DMS53 (cell line): ENCODE measurements at regions not wholly inside any gene's neighbourhood (a gene's known extent, or its start where the extent isn't known, plus 50 kb on each side); places are given as distances from the start of the nearest gene placed in this dataset.

Source experiments
- DNase-seq: peaks from one replicate; lab custom pipeline; 2025; lab: John Stamatoyannopoulos, UW

DNA sequence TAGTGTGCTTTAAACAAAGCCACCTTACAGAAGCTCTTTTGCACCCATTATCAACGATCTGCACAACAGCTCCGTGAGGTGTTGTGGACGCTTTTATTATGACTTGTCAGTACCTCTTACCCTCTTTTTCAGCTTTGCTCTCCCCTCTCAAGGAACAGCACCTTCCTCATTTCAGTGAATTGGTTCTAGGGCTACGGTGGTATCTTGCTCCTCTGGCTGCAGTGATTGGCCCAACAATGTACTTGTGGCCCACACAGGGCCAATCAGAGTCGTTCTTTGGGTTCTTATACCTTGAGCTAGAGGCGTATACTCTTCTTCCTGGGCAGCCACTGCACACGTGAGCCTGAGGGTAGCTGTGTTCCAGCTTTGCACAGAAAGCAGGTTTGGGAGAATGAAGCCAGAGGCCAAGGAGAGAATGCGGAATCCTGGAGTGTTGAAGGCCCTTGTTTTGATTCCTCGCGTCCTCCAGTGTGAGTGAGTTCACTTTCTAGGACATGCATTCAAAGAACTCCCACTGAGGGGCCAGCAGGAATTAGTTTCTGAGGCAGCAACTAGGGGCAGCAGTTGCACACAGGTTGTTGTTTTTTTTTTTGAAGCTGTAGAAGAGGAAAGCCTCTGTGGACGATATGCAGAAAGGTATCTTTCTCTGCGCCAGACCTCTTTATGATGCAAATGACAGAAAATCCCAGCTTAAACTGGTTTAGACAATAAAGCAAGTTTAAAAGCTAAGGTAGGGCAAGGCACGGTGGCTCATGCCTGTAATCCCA lies 49.8 kb upstream of the PDZD8 start:
- DNase-seq: peak; percentile 14
